ENCODE measurements at regions not wholly inside any gene's neighbourhood (a gene's known extent, or its start where the extent isn't known, plus 50 kb on each side); places are given as distances from the start of the nearest gene placed in this dataset.
"Not testable (repeated sequence)": the region's sequence is repeated elsewhere in the genome, so short reads cannot be mapped to it uniquely, and the experiment has no call there.

- no peak overlapping the region for H3K27ac Mint-ChIP-seq (ENCODE audit: unreplicated experiment)
- H3K27me3 Mint-ChIP-seq (ENCODE audit: low read depth) = no peaks in the 10 kb centered on the region
- H3K9me3 Mint-ChIP-seq (ENCODE audit: low read depth) = no peaks in the 10 kb centered on the region
- TF ChIP-seq CTCF (IDR thresholded peaks at IDR 0.05) = no peak
- no peaks in the 10 kb centered on the region for H3K4me1 Mint-ChIP-seq (ENCODE audit: low read depth)
- H3K36me3 Mint-ChIP-seq (ENCODE audit: low read depth) = no peaks in the 10 kb centered on the region
- DNase-seq (ENCODE audit: low spot score) = peak; percentile 42
- H3K4me3 Mint-ChIP-seq (ENCODE audit: unreplicated experiment) = no peak overlapping the region
These were observed 1432.2 kb upstream of the ACVR2A start for GRCh38 chr2:146412625-146413024.

- not testable (repeated sequence) for H3K27ac Mint-ChIP-seq (ENCODE audit: unreplicated experiment); H3K4me1 Mint-ChIP-seq (ENCODE audit: low read depth)
- DNase-seq (ENCODE audit: low spot score) = peak; percentile 15
These were observed 1439.2 kb upstream of the ACVR2A start for GRCh38 chr2:146405402-146406309.

GRCh38 chr2:146403546-146404160 is 1441.2 kb upstream of the ACVR2A start:
- H3K27me3 Mint-ChIP-seq (ENCODE audit: low read depth); H3K4me3 Mint-ChIP-seq (ENCODE audit: unreplicated experiment); H3K36me3 Mint-ChIP-seq (ENCODE audit: low read depth); H3K9me3 Mint-ChIP-seq (ENCODE audit: low read depth); H3K4me1 Mint-ChIP-seq (ENCODE audit: low read depth); H3K27ac Mint-ChIP-seq (ENCODE audit: unreplicated experiment): not testable (repeated sequence)
- peak; percentile 83 for DNase-seq (ENCODE audit: low spot score)

More at GRCh38 chr2:146405402-146406309, 1439.2 kb upstream of the ACVR2A start:
- not testable (repeated sequence) for H3K36me3 Mint-ChIP-seq (ENCODE audit: low read depth); H3K9me3 Mint-ChIP-seq (ENCODE audit: low read depth); H3K27me3 Mint-ChIP-seq (ENCODE audit: low read depth); H3K4me3 Mint-ChIP-seq (ENCODE audit: unreplicated experiment)

- Mint-ChIP-seq H3K27me3 (ENCODE audit: low read depth) (no peaks in the 10 kb centered on the region), H3K27ac (ENCODE audit: unreplicated experiment) (no peak overlapping the region)
These were observed 1452.2 kb upstream of the ACVR2A start for GRCh38 chr2:146392631-146393030.

GRCh38 chr2:146392186-146392585 is 1452.6 kb upstream of the ACVR2A start:
- peak; percentile 72 for DNase-seq (ENCODE audit: low spot score)
- H3K4me1 Mint-ChIP-seq (ENCODE audit: low read depth) = peaks cover 14% of the 10 kb centered on the region
- no peak overlapping the region for H3K27ac Mint-ChIP-seq (ENCODE audit: unreplicated experiment)
- no peak for TF ChIP-seq CTCF (IDR thresholded peaks at IDR 0.05)
- H3K4me3 Mint-ChIP-seq (ENCODE audit: unreplicated experiment) = no peak overlapping the region
- no peaks in the 10 kb centered on the region for H3K36me3 Mint-ChIP-seq (ENCODE audit: low read depth)
- H3K9me3 Mint-ChIP-seq (ENCODE audit: low read depth) = no peaks in the 10 kb centered on the region
- no peaks in the 10 kb centered on the region for H3K27me3 Mint-ChIP-seq (ENCODE audit: low read depth)

More at GRCh38 chr2:146392631-146393030, 1452.2 kb upstream of the ACVR2A start:
- no peaks in the 10 kb centered on the region for H3K9me3 Mint-ChIP-seq (ENCODE audit: low read depth)
- H3K36me3 Mint-ChIP-seq (ENCODE audit: low read depth) = no peaks in the 10 kb centered on the region
- H3K4me3 Mint-ChIP-seq (ENCODE audit: unreplicated experiment) = no peak overlapping the region
- no peak for TF ChIP-seq CTCF (IDR thresholded peaks at IDR 0.05)
- DNase-seq (ENCODE audit: low spot score) = no peak
- peaks cover 14% of the 10 kb centered on the region for H3K4me1 Mint-ChIP-seq (ENCODE audit: low read depth)

GRCh38 chr2:146388757-146389156 is 1456.1 kb upstream of the ACVR2A start:
- no peaks in the 10 kb centered on the region for H3K36me3 Mint-ChIP-seq (ENCODE audit: low read depth)
- H3K27me3 Mint-ChIP-seq (ENCODE audit: low read depth) = no peaks in the 10 kb centered on the region
- DNase-seq (ENCODE audit: low spot score) = no peak
- H3K27ac Mint-ChIP-seq (ENCODE audit: unreplicated experiment) = no peak overlapping the region
- no peak overlapping the region for H3K4me3 Mint-ChIP-seq (ENCODE audit: unreplicated experiment)
- H3K4me1 Mint-ChIP-seq (ENCODE audit: low read depth) = peaks cover 16% of the 10 kb centered on the region
- TF ChIP-seq CTCF (IDR thresholded peaks at IDR 0.05) = no peak
- H3K9me3 Mint-ChIP-seq (ENCODE audit: low read depth) = no peaks in the 10 kb centered on the region
